Lung (tissue), 11 donors: ENCODE measurements at regions not wholly inside any gene's neighbourhood (a gene's known extent, or its start where the extent isn't known, plus 50 kb on each side); places are given as distances from the start of the nearest gene placed in this dataset.

Experiments
- ATAC-seq: fragments of 200-7000 bp; cut with Tn5 transposase; one replicate; pipeline ENCODE4 v1.9.1; 2020; ENCODE audit warnings: moderate number of reproducible peaks; ENCODE audit not compliant: insufficient read depth, low FRiP score
- DNase-seq, 3 donors: peaks; one replicate each; pipeline ENCODE4 v3.0.0-alpha.2; 2013 to 2017
- H3K27ac ChIP-seq, 2 donors: one replicate each; pipeline ENCODE4 v1.5.1; 2013; ENCODE audit warnings: mild to moderate bottlenecking in 2 of 2, moderate library complexity in 2 of 2, control low read depth in 1 of 2, inconsistent platforms in 1 of 2, low read depth in 1 of 2, low read length in 1 of 2
- H3K27me3 ChIP-seq, 3 donors: one replicate each; pipeline ENCODE4 v1.5.1; 2013; ENCODE audit warnings: low read length in 2 of 3; ENCODE audit not compliant: control insufficient read depth in 3 of 3, insufficient read depth in 3 of 3
- H3K36me3 ChIP-seq, 4 donors: one replicate each; pipeline ENCODE4 v1.5.1; 2013; ENCODE audit warnings: low read length in 4 of 4, mild to moderate bottlenecking in 1 of 4, moderate library complexity in 1 of 4; ENCODE audit not compliant: control insufficient read depth in 4 of 4, insufficient read depth in 4 of 4
- H3K4me1 ChIP-seq, 5 donors: one replicate each; pipeline ENCODE4 v1.5.1; 2013; ENCODE audit warnings: low read length in 5 of 5, mild to moderate bottlenecking in 2 of 5, moderate library complexity in 1 of 5; ENCODE audit not compliant: control insufficient read depth in 5 of 5, insufficient read depth in 5 of 5
- H3K4me3 ChIP-seq: one replicate; pipeline ENCODE4 v1.5.1; 2013; ENCODE audit warnings: mild to moderate bottlenecking, control low read depth, moderate library complexity
- H3K9ac ChIP-seq, 2 donors: one replicate each; pipeline ENCODE4 v1.5.1; 2013; ENCODE audit warnings: low read length in 2 of 2, control low read depth in 1 of 2; ENCODE audit not compliant: insufficient read depth in 1 of 2
- H3K9me3 ChIP-seq, 4 donors: one replicate each; pipeline ENCODE4 v1.5.1; 2013; ENCODE audit warnings: low read length in 3 of 4, mild to moderate bottlenecking in 1 of 4, moderate library complexity in 1 of 4; ENCODE audit not compliant: control insufficient read depth in 4 of 4, insufficient read depth in 3 of 4
- WGBS, 2 donors: extraction: QIAGEN DNeasy Blood & Tissue Kit; methylation state at CpG; one replicate each; pipeline ENCODE4 v1.1.7; 2013; 5-methylcytosine and 5-hydroxymethylcytosine counted together
- TF ChIP-seq, protein P1 (sequence below): IDR thresholded peaks from 2 replicates; pipeline ENCODE4 v1.5.1; 2012; ENCODE audit warnings: mild to moderate bottlenecking; ENCODE audit errors: control extremely low read depth, extremely low read depth
- donor health status: control.
- donor health status: control.
- donor health status: Bipolar disorder and iron deficiency.
- donor health status: healthy.
- donor health status: DM: yes; HTN: yes; CAD: no.

DNA sequence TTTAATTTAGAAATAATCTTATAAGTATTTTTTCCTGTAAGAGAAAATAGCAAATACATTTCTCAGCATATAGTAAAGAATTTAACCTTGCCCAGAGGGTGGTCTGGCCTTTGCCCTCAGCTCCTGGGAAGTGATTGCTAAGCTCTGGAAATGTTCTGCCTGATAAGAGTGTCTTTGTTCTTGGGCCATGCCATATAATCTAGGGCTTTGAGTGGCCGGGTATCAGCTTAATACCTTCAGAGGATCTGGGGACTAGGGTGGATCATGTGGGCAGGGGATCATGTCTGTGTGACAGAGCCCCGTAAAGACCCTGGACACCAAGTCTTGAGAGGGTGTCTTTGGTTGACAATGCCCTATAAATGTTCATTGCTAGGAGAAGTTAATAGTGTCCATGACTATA lies 1032.4 kb upstream of the MIR17HG start:
- Histone ChIP-seq H3K36me3 (no peaks in the 10 kb centered on the region), H3K9me3 (no peaks in the 10 kb centered on the region), H3K4me3 (no peak overlapping the region), H3K4me1 (no peaks in the 10 kb centered on the region), H3K9ac (no peak overlapping the region), H3K27ac (no peak overlapping the region), H3K27me3 (no peaks in the 10 kb centered on the region)
- ATAC-seq (no peak), DNase-seq (no peak)
- TF ChIP-seq, protein P1, sequence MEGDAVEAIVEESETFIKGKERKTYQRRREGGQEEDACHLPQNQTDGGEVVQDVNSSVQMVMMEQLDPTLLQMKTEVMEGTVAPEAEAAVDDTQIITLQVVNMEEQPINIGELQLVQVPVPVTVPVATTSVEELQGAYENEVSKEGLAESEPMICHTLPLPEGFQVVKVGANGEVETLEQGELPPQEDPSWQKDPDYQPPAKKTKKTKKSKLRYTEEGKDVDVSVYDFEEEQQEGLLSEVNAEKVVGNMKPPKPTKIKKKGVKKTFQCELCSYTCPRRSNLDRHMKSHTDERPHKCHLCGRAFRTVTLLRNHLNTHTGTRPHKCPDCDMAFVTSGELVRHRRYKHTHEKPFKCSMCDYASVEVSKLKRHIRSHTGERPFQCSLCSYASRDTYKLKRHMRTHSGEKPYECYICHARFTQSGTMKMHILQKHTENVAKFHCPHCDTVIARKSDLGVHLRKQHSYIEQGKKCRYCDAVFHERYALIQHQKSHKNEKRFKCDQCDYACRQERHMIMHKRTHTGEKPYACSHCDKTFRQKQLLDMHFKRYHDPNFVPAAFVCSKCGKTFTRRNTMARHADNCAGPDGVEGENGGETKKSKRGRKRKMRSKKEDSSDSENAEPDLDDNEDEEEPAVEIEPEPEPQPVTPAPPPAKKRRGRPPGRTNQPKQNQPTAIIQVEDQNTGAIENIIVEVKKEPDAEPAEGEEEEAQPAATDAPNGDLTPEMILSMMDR: no peak
- 65 to 75% methylated on average over 2 of the region's 2 CpGs for WGBS, 2 donors

DNA sequence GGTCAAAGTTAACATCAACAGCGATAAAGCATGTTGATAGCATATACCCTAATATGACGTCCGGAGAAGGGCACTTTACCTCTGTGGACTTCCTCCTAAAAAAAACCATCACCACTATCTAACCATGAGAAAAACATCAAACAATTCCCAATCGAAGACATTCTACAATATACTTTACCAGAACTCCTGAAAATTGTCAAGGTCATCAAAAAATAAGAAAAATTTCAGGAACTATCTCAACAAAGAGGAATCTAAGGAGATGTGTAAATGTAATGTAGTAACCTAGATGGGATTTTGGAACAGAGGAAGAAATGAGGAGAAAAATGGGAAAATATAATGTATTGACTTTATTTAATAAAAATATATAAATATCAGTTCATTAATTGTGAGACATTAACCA lies 1026.8 kb upstream of the MIR17HG start:
- TF ChIP-seq, protein P1: no peak
- Histone ChIP-seq H3K36me3 (no peaks in the 10 kb centered on the region), H3K4me3 (no peak overlapping the region), H3K9ac (no peak overlapping the region), H3K27me3 (no peaks in the 10 kb centered on the region), H3K27ac (no peak overlapping the region), H3K9me3 (no peaks in the 10 kb centered on the region), H3K4me1 (no peaks in the 10 kb centered on the region)
- DNase-seq (no peak), ATAC-seq (no peak)
- WGBS, 2 donors: 73 to 86% methylated on average over 4 of the region's 4 CpGs

DNA sequence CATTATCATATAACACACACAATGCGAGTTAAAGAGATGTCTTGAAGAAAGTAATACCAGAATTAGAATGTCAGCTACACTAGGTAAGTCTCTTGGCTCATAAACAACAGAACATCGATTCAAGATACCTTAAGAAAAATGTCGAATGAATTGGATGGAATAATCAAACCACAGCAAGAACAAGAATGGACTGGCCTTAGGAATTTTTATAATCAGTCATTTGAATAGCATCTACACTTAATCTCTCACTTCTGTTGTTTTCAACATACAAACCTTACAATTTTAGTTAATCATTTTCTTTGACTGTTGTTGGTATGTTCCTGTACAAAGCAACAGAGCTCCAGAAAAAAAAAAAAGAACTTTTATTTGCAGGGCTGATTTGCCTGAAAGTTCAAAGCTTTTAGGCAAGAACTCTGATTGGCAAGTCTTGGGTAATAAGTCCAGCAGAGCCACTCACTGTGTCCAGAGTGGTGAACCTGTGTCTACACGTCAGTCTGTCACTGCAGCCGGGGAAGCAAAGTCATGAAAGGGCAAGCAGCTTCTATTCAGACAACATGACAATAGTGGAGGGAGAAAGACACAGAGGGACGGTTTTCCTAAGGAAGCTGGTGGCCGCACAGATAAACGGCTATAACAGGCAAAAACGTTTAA lies 1026.1 kb upstream of the MIR17HG start:
- ATAC-seq (no peak), DNase-seq (no peak)
- H3K36me3 ChIP-seq: no peaks in the 10 kb centered on the region
- no peak overlapping the region for H3K27ac ChIP-seq
- H3K27me3 ChIP-seq: no peaks in the 10 kb centered on the region
- TF ChIP-seq, protein P1: no peak
- 77 to 80% methylated on average over 9 of the region's 9 CpGs for WGBS, 2 donors
- H3K9me3 ChIP-seq: no peaks in the 10 kb centered on the region
- no peaks in the 10 kb centered on the region for H3K4me1 ChIP-seq
- H3K4me3 ChIP-seq: no peak overlapping the region
- H3K9ac ChIP-seq: no peak overlapping the region

DNA sequence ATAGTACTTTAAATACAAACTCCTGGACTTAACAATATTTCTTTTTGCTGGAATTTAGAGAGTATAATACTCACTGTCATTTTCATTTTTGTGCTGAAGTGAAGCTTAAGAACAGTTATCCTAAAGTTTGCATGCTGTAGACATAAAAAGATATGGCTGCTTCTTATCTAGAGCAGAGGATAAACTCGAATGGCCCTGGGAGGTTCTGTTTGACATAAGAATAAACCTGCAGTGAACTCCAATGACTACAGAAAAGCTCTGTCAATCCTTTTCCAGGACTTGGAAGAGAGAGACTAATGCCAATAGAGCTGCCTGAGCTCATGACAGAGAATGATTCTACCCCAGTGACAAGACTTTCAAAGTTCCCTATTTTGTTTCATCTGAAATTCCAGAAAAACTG lies 1017.8 kb upstream of the MIR17HG start:
- Histone ChIP-seq H3K9me3 (no peaks in the 10 kb centered on the region), H3K4me1 (no peaks in the 10 kb centered on the region), H3K36me3 (no peaks in the 10 kb centered on the region), H3K9ac (no peak overlapping the region), H3K4me3 (no peak overlapping the region), H3K27me3 (no peaks in the 10 kb centered on the region), H3K27ac (no peak overlapping the region)
- DNase-seq (no peak), ATAC-seq (no peak)
- 35 to 71% methylated on average over 1 of the region's 1 CpG for WGBS, 2 donors
- TF ChIP-seq, protein P1: no peak
